WI38 (cell line): ENCODE measurements at regions not wholly inside any gene's neighbourhood (a gene's known extent, or its start where the extent isn't known, plus 50 kb on each side); places are given as distances from the start of the nearest gene placed in this dataset.

Experiments
- H3K4me3 ChIP-seq: 2 replicates; pipeline ENCODE4 v1.5.1; 2011; ENCODE audit warnings: low read depth, mild to moderate bottlenecking, control low read depth, low read length
- CTCF ChIP-seq: IDR thresholded peaks from 2 replicates; pipeline ENCODE4 v1.5.1; 2012; ENCODE audit warnings: low read depth, mild to moderate bottlenecking, control low read depth, low read length

DNA sequence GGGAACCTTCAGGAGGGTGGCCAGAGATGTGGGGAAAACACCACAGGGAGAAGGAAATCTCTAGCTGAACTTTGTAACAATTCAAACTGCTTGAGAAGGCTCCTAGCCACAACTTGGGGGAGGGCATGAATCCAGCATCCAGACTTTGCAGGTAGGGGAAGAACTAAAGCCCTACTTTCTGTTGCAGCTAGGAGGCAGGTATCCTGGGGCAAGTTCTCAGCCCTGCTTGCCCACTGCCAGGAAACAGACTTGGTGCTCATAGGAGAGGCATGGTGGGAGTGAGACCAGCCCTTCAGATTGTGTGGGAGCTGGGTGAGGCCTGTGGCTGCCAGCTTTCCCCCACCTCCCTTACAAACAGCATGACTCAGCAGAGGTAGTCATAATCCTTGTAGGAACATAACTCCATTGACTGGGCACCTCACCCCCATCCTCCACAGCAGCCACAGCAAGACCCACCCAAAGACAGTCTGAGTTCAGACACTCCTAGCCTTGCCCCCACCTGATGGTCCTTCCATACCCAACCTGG, 209.5 kb upstream of the CPEB2 start:
- H3K4me3 ChIP-seq: no peak overlapping the region
- TF ChIP-seq CTCF: no peak

GRCh38 chr4:14800977-14801376, 201.3 kb upstream of the CPEB2 start:
- no peak for TF ChIP-seq CTCF
- H3K4me3 ChIP-seq: no peak overlapping the region

DNA sequence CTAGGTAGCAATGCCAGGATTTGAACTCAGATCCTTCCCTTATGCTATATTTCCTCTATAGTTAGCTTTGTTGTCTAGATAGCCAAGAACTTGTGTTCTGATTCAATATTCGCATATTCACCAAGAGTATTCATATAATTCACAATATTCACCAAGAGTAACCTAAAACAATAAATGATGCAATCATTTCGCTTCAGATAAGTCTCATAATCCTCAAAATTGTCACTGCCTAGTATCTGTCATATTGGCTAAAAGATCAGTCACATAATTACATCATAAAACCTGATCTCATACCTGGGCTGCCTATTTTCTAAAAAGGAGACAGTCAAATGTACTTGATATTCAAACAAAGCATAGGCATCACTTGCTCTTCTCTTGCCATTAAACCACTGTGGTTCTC, 199.7 kb upstream of the CPEB2 start:
- no peak overlapping the region for H3K4me3 ChIP-seq
- TF ChIP-seq CTCF: no peak

GRCh38 chr4:14807856-14808255, 194.4 kb upstream of the CPEB2 start:
- no peak for TF ChIP-seq CTCF
- no peak overlapping the region for H3K4me3 ChIP-seq

DNA sequence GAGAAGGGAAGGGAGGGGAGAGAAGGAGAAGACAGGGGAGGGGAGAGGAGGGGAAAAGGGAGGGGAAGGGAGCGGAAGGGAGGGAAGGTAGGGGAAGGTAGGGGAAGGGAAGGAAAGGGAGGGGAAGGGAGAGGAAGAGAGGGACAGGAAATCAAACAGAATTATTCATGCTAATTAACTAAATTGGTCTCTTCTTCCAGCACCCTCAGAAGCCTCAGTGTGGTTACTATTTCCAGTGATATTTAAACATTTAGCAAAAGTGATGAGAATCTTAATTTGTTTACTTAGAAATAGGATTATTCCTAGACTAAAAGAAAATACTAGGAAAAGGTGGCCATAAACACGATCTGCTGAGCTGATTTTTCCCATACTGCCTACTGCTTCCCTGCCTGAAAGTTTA, 193.1 kb upstream of the CPEB2 start:
- no peak for TF ChIP-seq CTCF

GRCh38 chr4:14810121-14810520, 192.2 kb upstream of the CPEB2 start:
- TF ChIP-seq CTCF: no peak
- no peak overlapping the region for H3K4me3 ChIP-seq

More for the DNA sequence above, 193.1 kb upstream of the CPEB2 start:
- H3K4me3 ChIP-seq: no peak overlapping the region

DNA sequence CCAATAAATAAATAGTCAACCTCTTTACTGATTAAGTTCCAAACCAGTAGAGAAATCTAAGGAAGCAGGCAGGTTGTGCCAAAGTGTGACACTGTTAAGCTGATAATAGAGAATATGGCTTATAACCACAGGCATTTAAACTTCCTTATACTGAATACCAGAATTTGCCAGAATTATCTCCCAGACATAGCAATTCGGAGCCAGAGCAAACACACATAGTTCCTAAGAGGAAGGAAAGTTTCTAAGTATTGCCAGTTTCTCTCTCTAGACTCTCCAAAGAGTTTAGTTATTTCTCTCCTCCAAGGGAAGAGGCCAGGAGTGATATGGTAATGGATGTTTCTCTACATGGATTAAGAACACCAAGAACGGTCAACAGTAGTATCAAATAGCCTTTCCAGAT, 191.7 kb upstream of the CPEB2 start:
- TF ChIP-seq CTCF: no peak
- no peak overlapping the region for H3K4me3 ChIP-seq
